HG03196 (cell line): ENCODE measurements at regions not wholly inside any gene's neighbourhood (a gene's known extent, or its start where the extent isn't known, plus 50 kb on each side); places are given as distances from the start of the nearest gene placed in this dataset.

Experiments
- ATAC-seq: cut with Tn5 transposase; IDR thresholded peaks from one replicate; pipeline ENCODE4 v1.9.1; 2021; ENCODE audit not compliant: unreplicated experiment

DNA sequence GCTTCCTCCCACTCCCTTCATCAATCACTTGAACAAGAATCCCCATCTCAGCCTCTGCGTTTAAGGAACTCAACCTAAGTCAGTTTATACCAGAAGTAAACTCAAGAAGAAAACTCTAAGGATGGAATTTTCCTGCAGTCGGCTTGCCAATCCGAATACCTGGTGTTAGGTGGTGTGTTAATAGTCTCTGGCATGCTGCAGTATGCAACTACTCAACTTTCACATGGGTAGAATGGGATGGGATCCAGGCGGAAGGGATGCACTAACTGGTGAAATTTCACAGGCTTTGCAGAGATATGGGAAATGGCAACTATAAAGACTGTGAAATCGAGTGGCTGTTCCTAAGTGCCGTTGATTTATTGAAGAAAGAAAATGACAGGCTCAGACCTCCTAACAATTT lies 560.6 kb downstream of the TLE1 start:
- no peak for ATAC-seq

DNA sequence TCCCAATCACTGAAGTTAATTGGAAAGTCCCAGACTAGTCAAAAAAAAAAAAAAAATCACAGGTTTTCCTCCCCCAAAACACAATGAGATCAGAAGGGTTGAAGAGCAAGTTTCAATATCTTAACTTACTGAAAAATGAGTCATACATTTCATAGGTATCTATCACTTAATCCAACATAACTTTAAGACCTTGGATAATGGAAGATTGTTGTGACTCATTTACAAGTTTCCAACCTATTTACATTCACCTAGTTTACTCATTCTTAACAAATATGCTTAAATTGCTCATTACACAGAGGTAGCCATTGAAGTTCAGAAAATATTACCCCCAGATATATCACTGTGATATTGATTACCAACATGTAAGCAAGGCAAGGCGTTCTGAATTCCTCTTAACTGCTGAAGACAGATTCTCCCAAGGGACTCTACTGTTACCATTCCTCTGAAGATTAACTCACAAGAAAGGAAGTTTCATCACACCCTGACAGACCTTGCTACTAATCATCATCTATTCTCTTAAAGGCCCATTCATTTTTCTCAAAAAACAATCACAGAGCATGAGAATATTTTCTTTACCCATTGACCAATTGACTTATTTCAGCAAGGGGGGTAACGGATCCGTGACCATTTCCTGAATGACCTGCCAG lies 563.8 kb downstream of the TLE1 start:
- ATAC-seq, result no peak

DNA sequence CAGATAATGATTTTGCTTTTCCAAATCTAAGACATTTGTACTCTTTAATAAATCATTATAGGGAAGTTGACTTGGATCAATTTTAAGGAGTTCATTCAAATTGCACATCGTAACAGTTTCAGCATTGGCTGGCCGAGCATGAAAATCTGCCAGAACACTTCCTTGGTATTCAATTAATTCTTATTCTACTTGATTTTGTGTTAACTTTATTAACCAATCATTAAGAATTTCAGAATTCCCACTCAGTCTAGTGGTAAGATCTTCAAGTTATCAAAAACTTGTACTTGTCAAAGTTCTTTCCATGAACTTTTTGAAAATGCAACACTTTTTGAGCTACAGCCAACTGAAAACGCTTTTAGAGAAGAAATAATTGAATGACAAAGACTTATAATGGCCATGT lies 565.8 kb downstream of the TLE1 start:
- ATAC-seq, result no peak

DNA sequence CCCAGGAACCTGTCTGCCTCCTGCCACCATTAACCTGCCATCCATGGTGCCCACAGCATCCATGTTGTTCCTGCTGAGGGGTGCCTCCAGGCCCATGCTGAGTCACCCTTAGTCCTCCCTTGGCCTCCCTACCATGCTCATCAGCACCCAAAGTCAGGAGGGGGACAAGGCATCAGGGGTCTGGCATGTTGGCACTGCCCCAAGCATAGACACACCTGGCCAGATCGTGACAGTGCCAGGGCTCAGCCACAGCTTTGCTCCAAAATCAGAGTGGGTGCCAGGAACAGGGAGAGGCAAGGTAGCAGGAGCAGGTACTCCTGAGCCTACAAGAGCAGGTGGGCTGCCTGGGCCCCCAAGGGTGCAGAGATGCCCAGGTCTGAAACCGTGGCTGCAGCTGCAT lies 566.6 kb downstream of the TLE1 start:
- ATAC-seq, result no peak

DNA sequence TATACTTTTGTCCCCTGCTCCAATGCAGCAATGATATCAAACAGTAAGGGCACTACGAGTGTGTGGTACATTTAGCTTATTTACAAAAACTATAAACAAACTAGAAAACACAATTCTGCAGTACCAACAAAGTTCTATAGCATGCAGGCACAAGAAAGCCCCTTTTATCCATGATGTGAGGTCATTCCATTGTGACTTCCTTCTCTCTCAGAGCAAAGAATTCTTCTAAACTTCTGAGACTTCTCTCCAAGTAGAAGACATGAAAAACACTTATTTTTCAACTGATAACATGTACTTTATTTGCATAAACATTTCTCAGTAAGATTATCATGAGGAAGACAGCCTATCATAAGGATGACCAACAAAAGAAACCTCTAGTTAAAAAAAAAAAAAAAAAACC lies 569.8 kb downstream of the TLE1 start:
- ATAC-seq, result no peak

DNA sequence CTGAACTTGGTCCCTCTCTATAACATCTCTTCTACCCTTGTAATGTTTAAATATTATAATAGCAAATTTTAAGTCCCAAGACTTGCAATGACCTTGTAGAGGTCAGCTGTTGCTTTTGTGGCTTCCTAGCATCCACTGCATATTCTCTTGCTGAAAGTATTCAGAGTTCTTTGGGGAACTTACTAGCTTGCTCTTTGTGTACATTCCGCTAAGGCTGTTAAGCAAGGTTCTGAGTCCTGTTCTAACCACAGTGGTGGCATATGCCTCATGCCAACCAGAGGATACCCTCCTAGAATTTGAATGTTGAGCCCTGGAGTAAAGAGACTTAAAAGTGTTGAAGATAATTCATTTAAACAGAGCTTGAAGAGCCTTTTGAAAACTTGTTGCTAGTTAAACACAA lies 570.9 kb downstream of the TLE1 start:
- no peak for ATAC-seq

DNA sequence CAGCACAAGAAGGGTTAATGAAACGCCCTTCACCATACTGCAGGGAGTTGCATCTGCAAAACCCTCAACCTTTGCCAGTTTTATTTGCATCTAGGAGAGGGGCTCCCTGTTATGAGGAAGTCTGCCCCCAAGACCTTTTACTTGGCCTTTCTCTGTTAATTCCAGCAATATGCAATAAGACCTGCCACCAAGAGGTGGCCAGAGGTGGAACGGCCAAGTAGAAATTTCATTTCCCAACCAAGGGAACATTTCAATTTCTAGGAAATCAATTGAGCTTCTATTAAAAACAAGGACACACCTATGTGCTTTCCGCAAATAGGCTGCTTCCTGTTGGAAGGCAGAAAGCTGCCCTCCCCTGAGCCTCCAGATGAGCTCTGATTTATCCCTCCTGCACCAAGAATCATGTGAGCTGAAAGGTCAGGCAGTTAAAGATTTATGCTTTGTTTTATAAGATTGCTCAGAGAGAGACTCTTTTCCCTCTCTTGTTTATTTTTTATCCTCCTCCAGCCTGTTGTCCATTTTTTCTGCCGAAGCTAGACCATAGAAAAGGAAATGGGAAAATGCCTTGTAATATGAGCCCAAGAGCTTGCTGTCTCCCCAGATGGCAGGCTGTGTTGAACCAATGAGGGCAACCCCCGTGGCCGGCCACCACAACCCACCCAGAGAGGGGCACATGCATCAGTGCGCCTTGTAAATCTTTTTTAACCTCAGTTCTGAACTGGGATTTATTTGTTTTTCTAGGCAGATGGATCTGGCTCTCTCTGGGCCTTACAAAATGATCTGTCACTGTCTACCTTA lies 572.8 kb downstream of the TLE1 start:
- ATAC-seq, result no peak

DNA sequence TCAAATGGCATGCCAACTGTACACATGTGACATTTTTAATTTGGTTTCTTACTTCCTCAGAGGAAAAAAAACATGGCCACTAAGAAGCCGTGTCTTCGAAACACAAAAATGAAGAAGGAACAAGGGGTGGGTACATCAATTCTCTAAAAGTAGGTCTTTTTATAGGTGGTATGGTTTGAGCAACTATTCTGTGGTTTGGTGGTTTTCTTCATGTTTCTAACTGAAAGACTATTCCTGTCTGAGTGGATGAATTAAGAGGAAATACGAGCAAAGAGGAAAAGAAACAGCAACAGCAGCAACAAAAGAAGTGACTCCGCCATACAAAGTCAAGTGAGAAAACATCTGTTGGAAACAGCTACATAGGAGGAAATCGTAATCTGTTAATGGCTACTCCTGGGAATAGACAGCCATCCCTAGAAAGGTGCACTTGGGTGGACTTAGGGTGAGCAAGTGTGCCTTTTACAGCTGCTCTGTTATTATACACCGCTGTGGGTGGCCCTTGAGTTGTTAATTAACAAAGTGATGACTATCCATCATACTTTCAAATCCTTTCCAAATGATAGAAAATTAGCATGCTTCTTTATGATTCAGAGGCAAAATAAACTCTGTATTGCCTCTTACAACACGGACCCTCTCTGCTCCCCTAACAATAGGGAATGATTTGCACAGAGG lies 575.8 kb downstream of the TLE1 start:
- ATAC-seq, result peak; percentile 56

DNA sequence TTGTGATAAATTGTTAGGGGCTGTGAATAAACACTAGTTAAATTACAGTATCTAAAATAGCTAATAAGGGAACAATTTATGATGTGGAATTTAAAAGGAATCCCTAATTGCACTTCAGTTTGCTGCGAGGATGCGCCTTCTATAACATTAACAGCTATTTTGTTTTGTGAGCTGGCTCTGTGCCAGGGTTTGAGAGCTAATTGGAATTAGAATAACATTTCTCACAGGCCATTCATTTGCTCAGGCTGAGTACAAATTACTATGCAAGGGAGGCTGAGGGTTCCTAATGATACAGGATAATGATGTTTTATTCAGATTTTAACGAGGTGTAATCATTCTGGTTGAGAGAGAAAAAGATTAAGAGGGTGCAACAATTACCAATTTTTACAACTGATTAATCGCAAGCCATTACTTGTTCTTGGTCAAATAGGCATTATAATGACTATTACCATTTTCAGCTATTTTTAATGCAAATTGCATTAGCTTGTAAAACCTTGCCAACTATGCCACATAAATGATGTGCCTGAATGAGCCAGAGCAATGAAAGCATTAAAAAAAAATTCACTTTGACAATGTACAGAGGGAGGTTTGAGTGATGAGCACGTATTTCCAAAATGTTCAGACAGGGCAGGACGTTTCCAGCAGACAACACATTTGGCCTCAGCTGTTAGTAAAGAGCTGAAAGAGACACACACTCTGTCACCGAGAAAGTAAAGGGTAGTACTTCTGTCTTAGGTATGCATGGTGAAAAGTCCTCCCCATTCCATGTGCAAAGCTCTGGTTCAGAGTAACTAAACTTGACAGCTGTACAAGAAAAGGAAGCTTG lies 576.5 kb downstream of the TLE1 start:
- peak; percentile 15 for ATAC-seq

DNA sequence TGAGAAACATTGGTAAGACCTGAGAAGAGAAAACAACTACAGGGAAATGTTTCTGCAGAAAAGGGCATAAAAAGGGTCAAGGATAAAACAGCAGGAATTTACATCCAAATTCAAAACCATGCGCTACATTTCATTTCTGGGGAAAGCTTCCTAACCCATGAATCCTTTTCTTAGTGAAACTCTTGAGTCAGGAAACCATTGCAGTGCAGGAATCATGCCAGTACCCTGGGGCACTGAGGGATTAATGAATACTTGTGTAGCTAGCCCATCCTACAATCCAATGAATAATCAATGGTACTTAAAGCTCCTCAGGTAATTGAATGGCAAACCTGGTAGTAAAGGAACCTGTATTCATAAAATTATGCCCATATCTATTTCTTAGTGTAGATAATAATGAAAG lies 580.5 kb downstream of the TLE1 start:
- no peak for ATAC-seq

DNA sequence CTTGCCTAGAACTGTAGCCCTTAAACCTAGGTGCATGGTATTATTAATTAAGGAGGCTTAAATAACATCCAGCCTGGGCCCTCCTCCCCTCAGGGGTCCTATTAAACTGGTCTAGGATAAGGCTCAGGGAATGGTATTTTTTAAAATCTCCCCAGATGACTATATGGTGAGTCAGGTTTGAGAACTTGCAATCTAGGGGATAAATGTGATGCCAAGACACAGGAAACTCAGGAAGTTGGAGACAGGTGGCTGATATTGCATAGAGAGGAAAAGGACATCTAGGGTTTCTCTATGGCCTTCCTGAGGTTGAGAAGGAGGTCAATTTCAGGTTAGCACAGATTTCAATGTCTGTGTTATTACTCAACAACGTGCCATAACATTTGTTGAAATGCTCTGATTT lies 581.0 kb downstream of the TLE1 start:
- ATAC-seq, result no peak

DNA sequence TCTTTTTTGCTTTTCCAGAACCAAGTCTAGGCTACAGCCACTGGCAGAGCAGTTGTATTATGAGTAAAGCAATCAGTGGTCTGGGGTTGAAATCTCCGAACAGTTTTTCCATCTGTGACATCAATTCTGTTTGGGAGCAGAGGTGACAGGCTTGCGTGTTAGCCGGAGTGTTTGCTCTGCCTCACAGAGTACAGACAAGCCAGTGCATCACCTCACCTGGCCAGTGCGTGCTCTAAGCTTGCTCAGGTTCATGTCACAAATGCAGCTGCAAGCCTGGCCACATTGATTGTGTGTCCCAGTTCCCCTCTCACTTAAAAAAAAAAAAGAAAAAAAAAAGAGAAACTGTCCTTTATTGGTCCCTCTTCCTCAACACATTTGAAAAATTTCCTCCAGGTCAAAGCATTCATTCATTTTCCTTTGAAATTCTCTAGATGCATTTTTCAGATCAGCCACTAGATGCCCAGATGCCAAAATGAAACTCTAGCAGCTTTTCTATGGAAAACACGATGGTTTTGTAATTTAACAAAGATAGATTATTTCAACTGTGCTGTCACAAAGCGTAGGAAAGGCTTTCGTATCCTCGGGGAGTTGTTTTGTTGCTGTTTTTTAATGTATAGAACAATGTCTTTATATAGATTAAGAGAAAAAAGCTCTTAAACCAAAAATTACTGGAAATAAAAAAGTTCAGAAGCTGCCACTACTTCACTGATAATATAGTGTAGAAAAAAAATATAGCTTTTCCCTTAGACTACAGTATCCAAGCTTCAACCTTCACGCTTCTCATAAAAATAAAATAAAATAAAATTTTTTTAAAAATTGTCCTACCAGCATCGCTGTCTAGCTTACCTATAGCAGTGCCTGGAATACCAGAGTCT lies 585.5 kb downstream of the TLE1 start:
- ATAC-seq, result no peak

DNA sequence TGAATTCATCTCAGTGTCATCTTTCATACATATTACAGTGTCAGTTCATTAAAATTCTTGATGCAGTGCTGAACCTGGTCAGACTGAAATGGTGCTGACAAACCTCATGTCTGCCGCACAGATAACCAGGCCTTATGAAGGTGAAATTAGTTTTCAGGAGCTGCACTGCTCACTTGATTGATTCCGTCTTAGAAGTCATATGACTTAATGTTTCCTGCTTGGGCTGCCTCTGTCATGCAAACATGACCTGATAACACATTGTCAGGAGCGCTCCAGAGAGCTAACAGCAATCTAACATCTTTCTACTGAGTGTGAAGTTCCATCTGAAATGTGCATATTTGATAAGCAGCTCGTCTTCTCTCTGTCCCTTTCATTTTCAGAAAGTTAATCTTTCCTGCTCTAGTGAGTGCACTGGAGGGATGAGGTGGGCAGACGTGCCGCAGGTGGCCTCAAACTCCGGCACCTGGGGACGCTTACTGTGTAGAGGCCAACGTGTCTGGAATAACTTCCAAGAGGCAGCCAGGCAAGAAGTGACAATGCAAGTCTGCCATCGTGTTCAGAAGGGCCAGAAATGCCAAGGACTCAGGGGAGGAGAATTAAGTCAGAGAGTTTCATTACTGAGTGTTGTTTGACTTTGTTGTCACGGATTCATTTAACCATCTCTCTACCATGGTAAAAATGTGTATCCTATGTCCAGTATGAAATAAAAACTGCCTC lies 592.1 kb downstream of the TLE1 start:
- no peak for ATAC-seq

DNA sequence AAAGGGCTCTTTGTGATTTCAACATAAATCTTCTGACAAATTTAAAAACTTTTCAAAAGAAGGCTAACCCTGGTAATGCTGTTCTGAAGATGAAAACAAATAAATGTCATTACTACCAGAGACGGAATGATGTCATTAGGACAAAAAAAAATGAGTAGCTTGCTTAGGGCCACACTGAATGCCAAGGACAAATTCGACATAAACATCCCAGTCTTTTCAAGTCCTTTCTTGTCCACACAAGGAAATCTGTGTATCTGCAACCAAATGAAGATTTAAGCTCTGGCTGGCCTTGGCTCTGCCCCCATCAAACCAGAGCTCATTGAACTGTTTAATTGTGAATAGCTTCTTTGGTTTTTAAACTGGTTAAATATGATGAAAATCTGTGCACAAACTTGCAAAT lies 592.7 kb downstream of the TLE1 start:
- no peak for ATAC-seq

DNA sequence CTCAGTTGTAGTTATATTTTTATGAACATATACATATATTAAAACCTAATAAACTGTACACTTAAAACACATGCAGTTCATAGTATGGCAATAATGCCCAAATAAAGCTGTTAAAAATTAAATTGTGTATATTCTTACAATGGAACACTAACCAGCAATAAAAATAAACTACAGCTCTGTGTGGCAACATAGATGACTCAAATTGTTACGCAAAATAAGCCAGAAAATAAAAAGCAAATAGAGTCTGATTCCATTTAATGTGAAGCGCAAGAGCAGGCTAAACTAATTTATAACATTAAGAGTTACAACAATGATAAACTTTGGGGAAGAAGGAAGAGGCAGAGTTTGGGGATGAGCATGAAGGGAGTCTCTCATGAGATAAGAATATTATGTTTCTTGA lies 597.3 kb downstream of the TLE1 start:
- no peak for ATAC-seq

DNA sequence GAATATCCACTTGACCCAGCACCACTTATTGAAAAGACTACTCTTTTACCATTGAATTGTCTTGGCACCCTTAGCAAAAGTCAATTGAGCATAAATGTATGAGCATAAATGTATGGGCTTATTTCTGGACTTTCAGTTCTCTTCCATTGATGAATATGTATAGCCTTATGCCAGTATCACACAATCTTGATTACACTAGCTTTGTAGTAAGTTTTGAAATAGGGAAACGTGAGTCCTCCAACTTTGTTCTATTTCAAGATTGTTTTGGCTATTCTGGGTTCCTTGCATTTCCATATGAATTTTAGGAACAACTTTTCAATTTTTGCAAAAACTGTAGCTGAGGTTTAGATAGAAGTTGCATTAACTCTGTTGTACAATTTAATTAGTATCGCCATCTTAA lies 601.0 kb downstream of the TLE1 start:
- no peak for ATAC-seq

DNA sequence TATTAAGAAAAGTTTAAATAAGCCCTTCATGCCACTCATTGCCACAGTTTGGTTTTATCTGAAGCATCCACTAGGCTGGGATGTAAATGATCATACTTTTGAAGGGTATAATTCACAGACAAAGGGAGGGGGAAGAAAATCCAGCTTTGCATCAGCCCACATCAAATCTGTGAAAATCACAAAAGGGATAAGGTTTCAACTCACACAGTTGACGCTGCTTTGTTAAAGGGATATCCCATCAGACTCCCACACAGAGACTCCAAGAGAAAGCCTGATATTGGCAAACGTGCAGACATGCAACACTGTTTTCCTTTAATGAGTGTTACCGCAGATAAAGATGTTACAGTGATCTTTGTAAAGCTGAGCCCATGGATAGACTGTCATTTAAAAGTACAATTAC lies 602.9 kb downstream of the TLE1 start:
- no peak for ATAC-seq

DNA sequence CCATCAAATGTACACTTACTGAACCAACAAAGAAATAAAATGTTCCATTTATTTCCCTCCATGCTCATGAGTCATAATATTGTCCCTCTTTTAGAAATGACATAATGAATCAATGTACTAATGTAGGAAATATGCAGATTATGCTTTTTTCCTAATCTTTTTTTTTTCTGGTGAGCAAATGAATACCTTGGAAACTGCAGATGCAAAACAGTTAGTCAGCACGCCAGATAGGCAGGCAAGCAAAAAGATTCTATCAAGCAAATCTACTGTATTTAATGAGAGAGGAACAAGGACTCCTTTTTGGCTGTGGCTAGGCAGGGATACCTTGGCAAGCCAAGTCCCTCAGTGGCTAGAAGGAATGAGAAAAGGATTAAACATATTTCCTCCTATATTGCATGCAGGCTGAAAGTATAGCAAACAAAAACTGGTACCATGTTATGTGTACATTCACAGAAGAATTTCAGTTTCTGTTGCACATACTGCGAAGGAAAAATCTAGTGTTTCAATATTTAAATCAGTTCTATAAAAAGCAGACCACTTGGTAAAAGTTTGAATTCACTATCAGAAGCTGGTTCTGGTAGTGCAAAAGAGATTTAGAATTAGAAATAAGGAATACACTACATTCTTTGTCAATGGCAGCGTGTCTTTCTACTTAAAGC lies 605.4 kb downstream of the TLE1 start:
- ATAC-seq, result no peak

DNA sequence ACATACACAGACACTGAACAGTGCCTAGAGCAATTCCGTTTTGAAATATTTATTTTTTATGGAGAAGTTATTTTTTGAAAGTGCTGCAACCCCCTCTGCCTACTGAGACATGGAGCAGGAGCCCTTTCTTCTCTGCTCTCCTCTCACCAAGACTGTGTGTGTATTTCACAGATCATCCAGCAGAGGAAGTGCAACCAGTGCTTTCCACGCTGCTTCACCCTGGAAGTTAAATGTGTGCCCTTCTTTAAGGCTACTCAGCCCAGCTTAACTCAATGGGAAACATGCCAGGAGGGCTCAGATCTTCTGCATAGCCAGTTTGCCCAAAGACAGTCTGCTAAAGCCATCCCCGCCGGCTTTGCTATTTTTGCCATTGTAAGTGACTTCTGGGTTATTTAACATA lies 606.3 kb downstream of the TLE1 start:
- no peak for ATAC-seq
